Endothelial cell of umbilical vein (primary cell): ENCODE measurements at regions not wholly inside any gene's neighbourhood (a gene's known extent, or its start where the extent isn't known, plus 50 kb on each side); places are given as distances from the start of the nearest gene placed in this dataset.

Experiments
- BruUV-seq: library from RNA; stranded (reverse); fragments of 400-500 nt; replicated peaks from 2 replicates; lab custom pipeline; 2021; lab: Mats Ljungman, UMichigan
- CTCF ChIA-PET: fragments of 300-600, 350-600 bp; sonication (Branson Sonifier 250); formaldehyde crosslinking; loops from one replicate; lab custom pipeline; 2021; ENCODE audit warnings: antibody characterized with exemption, inconsistent platforms; lab: Charles Lee
- POLR2A ChIA-PET: fragments of 300-600, 350-600 bp; sonication (Branson Sonifier 250); formaldehyde crosslinking; loops from one replicate; lab custom pipeline; 2021; ENCODE audit warnings: antibody characterized with exemption, inconsistent platforms; lab: Charles Lee
- DNase-seq: peaks from one replicate; pipeline ENCODE4 v3.0.0-alpha.2; 2011; ENCODE audit warnings: low read depth, low spot score
- FAIRE-seq: peaks from 2 replicates; lab custom pipeline; 2011; peaks lifted over from hg19 to GRCh38; lab: Jason Lieb, UNC
- H2AFZ ChIP-seq: 2 replicates; pipeline ENCODE4 v1.6.0; 2012; ENCODE audit warnings: low read depth, low read length, control low read depth, inconsistent platforms
- H3K27ac ChIP-seq: 2 replicates; pipeline ENCODE4 v1.5.1; 2011; ENCODE audit warnings: low read depth, mild to moderate bottlenecking, control low read depth, low read length, moderate library complexity; ENCODE audit not compliant: insufficient read depth
- H3K27me3 ChIP-seq, 2 experiments: 2 replicates each; pipeline versions ENCODE4 v1.6.0 to v1.6.1; 2011; ENCODE audit warnings: low read length in 2 of 2, mixed read lengths in 1 of 2; ENCODE audit not compliant: control insufficient read depth in 2 of 2, insufficient read depth in 2 of 2
- H3K36me3 ChIP-seq, 2 experiments: 2 replicates in 1 of 2; 3 replicates in 1 of 2; pipeline ENCODE4 v1.5.1; 2011; ENCODE audit warnings: low read length in 2 of 2, mild to moderate bottlenecking in 1 of 2, moderate library complexity in 1 of 2; ENCODE audit not compliant: control insufficient read depth in 2 of 2, insufficient read depth in 2 of 2; ENCODE audit errors: extremely low read depth in 1 of 2
- H3K4me1 ChIP-seq: 3 replicates; pipeline ENCODE4 v1.5.1; 2011; ENCODE audit warnings: mild to moderate bottlenecking, low read length; ENCODE audit not compliant: control insufficient read depth, insufficient read depth; ENCODE audit errors: extremely low read depth
- H3K4me2 ChIP-seq: 2 replicates; pipeline ENCODE4 v1.6.1; 2011; ENCODE audit warnings: low read length, control low read depth, mixed read lengths; ENCODE audit not compliant: insufficient read depth
- H3K4me3 ChIP-seq, 3 experiments: fragments of 200-600 bp in 1 of 3; sonication (generic), shearing (Covaris generic) in 1 of 3; replicated peaks in 1 of 3; 2 replicates each; pipeline ENCODE4 v1.5.1; 2011 to 2016; ENCODE audit warnings: control low read depth in 3 of 3, low read length in 3 of 3, mild to moderate bottlenecking in 2 of 3, inconsistent platforms in 1 of 3, low read depth in 1 of 3, moderate library complexity in 1 of 3; ENCODE audit not compliant: insufficient read depth in 1 of 3
- H3K79me2 ChIP-seq: 2 replicates; pipeline ENCODE4 v1.6.0; 2012; ENCODE audit warnings: low read length, inconsistent platforms; ENCODE audit not compliant: control insufficient read depth, insufficient read depth
- H3K9ac ChIP-seq: replicated peaks from 2 replicates; pipeline ENCODE3; 2011; ENCODE audit warnings: low read length, control low read depth; ENCODE audit not compliant: insufficient read depth; ENCODE audit errors: extremely low read depth
- H3K9me1 ChIP-seq: replicated peaks from 3 replicates; pipeline ENCODE4 v1.6.0; 2011; ENCODE audit warnings: mild to moderate bottlenecking, low read length; ENCODE audit not compliant: control insufficient read depth, insufficient read depth; ENCODE audit errors: extremely low read depth
- H3K9me3 ChIP-seq: replicated peaks from 2 replicates; pipeline ENCODE4 v1.5.1; 2012; ENCODE audit warnings: low read length, inconsistent platforms; ENCODE audit not compliant: control insufficient read depth, insufficient read depth
- H4K20me1 ChIP-seq: replicated peaks from 2 replicates; pipeline ENCODE3; 2011; ENCODE audit warnings: mild to moderate bottlenecking, low read length; ENCODE audit not compliant: control insufficient read depth, insufficient read depth; ENCODE audit errors: extremely low read depth
- EZH2 ChIP-seq: IDR thresholded peaks from 2 replicates; pipeline ENCODE4 v1.6.1; 2012; ENCODE audit warnings: borderline replicate concordance, low read depth, mild to moderate bottlenecking, moderate library complexity, low read length, inconsistent platforms; ENCODE audit not compliant: severe bottlenecking
- FOS ChIP-seq: IDR thresholded peaks from 2 replicates; pipeline ENCODE4 v1.6.1; 2011; ENCODE audit warnings: mild to moderate bottlenecking, low read length, moderate library complexity, borderline replicate concordance; ENCODE audit not compliant: insufficient read depth
- GATA2 ChIP-seq: IDR thresholded peaks from 2 replicates; pipeline ENCODE4 v1.7.0; 2011; ENCODE audit warnings: low read depth, mild to moderate bottlenecking, moderate library complexity, mixed read lengths, low read length; ENCODE audit not compliant: insufficient read length, insufficient read depth
- MYC ChIP-seq: IDR thresholded peaks from one replicate; pipeline ENCODE4 v1.6.1; 2011; ENCODE audit warnings: mild to moderate bottlenecking, low read depth, low read length
- POLR2AphosphoS5 ChIP-seq: IDR thresholded peaks from 2 replicates; pipeline ENCODE4 v1.6.1; 2012; ENCODE audit warnings: low read depth, mild to moderate bottlenecking, control low read depth, low read length, moderate library complexity; ENCODE audit not compliant: insufficient read depth
- dilution Hi-C: fragments of 300-500 bp; cut with MboI; formaldehyde crosslinking; loops from one replicate; pipeline ENCODE4 v1.15.0; 2019; ENCODE audit warnings: low sequenced_read_pairs; ENCODE audit not compliant: extremely low pct_ligation_motif_present
- intact Hi-C: fragments of 100-400 bp; cut with micrococcal nuclease; formaldehyde crosslinking; loops from one replicate; pipeline ENCODE4 v1.10.0; 2022
- TF ChIP-seq, protein P1 (sequence below), 2 donors: IDR thresholded peaks; 1 replicate in 1 of 2; 2 replicates in 1 of 2; pipeline ENCODE4 v1.5.1; 2011; ENCODE audit warnings: low read length in 2 of 2, mild to moderate bottlenecking in 2 of 2, moderate library complexity in 2 of 2, control low read depth in 1 of 2, inconsistent platforms in 1 of 2, low read depth in 1 of 2; ENCODE audit not compliant: insufficient read depth in 1 of 2; ENCODE audit errors: extremely low read depth in 1 of 2

DNA sequence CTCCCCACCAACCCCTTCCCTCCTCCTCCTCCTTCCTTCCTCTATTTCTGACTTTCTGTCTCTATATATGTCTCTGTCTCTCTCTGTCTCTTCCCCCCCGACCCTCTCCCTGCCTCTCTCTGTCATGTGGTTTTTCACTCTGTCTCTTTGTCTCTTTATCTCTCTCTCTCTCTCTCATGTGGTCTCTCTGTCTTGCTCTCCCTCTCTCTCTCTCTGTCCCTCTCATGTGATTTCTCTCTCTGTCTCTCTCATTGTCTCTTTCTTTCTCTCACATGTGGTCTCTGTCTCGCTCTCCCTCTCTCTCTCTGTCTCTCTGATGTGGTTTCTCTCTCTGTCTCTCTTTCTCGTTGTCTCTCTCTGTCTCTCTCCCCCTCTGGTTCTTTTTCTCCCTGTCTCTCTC, 59.3 kb downstream of the PHETA1 start:
- DNase-seq (no peak), FAIRE-seq (no peak)
- H3K9ac ChIP-seq: no peak overlapping the region
- H3K36me3 ChIP-seq: no peaks in the 10 kb centered on the region
- BruUV-seq: no TSS peak
- H3K79me2 ChIP-seq: no peaks in the 10 kb centered on the region
- POLR2A ChIA-PET: no interaction called here
- no peaks in the 10 kb centered on the region for H3K27me3 ChIP-seq
- no peak overlapping the region for H2AFZ ChIP-seq
- CTCF ChIA-PET: no interaction called here
- intact Hi-C loops (no loop called here), dilution Hi-C loops (no loop called here)
- H3K4me2 ChIP-seq: no peak overlapping the region
- peaks cover 7% of the 10 kb centered on the region for H3K9me3 ChIP-seq
- H3K4me3 ChIP-seq: no peak overlapping the region
- TF ChIP-seq GATA2 (no peak), EZH2 (no peak), MYC (no peak), FOS (no peak), POLR2AphosphoS5 (no peak)
- TF ChIP-seq, protein P1, sequence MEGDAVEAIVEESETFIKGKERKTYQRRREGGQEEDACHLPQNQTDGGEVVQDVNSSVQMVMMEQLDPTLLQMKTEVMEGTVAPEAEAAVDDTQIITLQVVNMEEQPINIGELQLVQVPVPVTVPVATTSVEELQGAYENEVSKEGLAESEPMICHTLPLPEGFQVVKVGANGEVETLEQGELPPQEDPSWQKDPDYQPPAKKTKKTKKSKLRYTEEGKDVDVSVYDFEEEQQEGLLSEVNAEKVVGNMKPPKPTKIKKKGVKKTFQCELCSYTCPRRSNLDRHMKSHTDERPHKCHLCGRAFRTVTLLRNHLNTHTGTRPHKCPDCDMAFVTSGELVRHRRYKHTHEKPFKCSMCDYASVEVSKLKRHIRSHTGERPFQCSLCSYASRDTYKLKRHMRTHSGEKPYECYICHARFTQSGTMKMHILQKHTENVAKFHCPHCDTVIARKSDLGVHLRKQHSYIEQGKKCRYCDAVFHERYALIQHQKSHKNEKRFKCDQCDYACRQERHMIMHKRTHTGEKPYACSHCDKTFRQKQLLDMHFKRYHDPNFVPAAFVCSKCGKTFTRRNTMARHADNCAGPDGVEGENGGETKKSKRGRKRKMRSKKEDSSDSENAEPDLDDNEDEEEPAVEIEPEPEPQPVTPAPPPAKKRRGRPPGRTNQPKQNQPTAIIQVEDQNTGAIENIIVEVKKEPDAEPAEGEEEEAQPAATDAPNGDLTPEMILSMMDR (IDR thresholded peaks at IDR 0.05; ENCODE audit: extremely low read depth in 1 of 2, insufficient read depth in 1 of 2, low read depth in 1 of 2, low read length in 2 of 2): no peak
- H3K27ac ChIP-seq: no peak overlapping the region
- no peaks in the 10 kb centered on the region for H3K4me1 ChIP-seq
- no peaks in the 10 kb centered on the region for H4K20me1 ChIP-seq
- H3K9me1 ChIP-seq: no peaks in the 10 kb centered on the region
